ENCODE measurements at regions not wholly inside any gene's neighbourhood (a gene's known extent, or its start where the extent isn't known, plus 50 kb on each side); places are given as distances from the start of the nearest gene placed in this dataset.
"Not testable (repeated sequence)": the region's sequence is repeated elsewhere in the genome, so short reads cannot be mapped to it uniquely, and the experiment has no call there.

DNA sequence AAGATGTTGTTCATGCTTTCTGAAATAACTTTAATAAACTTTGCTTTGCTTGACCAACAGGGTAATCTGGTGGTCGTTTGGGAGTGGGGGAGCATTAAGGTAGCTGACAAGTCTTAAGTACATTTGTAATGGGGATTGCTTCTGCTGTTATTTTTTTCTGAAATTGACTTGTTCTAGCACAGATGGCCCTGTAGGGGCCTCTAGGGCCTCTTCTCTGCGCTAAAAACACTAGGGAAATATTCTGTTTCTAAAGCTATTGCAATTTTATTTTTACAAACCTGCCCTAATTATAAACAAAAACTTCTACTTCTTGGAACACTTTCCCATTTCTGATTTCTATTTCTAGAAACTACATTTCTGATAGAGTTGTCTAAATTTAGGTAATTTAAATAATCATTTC, 191.3 kb upstream of the KCNJ3 start:
- Histone ChIP-seq H3K36me3 (ENCODE audit: control insufficient read depth, insufficient read depth, low read length) (no peaks in the 10 kb centered on the region), H3K9ac (ENCODE audit: low read depth, low read length) (no peak overlapping the region), H3K4me1 (ENCODE audit: control insufficient read depth, insufficient read depth, low read length) (no peaks in the 10 kb centered on the region), H3K4me3 (ENCODE audit: low read depth, low read length) (no peak overlapping the region), H3K9me3 (ENCODE audit: control insufficient read depth, insufficient read depth, low read length) (no peaks in the 10 kb centered on the region), H3K27me3 (ENCODE audit: control insufficient read depth, insufficient read depth, low read length) (no peaks in the 10 kb centered on the region)

DNA sequence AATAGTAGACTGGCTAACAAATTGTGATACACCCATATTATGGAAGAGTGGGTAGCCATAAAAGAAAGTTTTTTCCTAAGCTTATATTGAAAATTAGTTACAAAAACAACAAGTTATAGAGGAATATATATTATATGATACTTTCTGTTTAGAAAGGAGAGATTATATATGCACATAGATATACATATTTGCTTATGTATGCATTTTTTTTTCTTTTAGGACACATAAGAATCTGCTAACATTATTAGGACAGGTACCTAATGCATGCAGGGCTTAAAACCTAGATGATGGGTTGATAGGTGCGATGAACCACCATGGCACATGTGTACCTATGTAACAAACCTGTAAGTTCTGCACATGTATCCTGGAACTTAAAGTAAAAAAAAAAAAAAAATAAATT, 179.6 kb upstream of the KCNJ3 start:
- H3K36me3 ChIP-seq (ENCODE audit: control insufficient read depth, insufficient read depth, low read length), result no peaks in the 10 kb centered on the region
- H3K9ac ChIP-seq (ENCODE audit: low read depth, low read length), result no peak overlapping the region
- no peaks in the 10 kb centered on the region for H3K9me3 ChIP-seq (ENCODE audit: control insufficient read depth, insufficient read depth, low read length)
- no peaks in the 10 kb centered on the region for H3K27me3 ChIP-seq (ENCODE audit: control insufficient read depth, insufficient read depth, low read length)
- H3K4me3 ChIP-seq (ENCODE audit: low read depth, low read length), result no peak overlapping the region
- no peaks in the 10 kb centered on the region for H3K4me1 ChIP-seq (ENCODE audit: control insufficient read depth, insufficient read depth, low read length)

DNA sequence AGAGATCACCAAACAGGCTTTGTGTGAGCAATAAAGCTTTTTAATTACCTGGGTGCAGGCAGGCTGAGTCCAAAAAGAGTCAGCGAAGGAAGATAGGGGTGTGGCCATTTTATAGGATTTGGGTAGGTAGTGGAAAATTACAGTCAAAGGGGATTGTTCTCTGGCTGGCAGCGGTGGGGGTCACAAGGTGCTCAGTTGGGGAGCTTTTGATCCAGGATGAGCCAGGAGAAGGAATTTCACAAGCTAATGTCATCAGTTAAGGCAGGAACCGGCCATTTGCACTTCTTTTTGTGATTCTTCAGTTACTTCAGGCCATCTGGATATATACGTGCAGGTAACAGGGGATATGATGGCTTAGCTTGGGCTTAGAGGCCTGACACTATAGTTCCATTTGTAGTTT, 177.5 kb upstream of the KCNJ3 start:
- not testable (repeated sequence) for H3K27me3 ChIP-seq (ENCODE audit: control insufficient read depth, insufficient read depth, low read length); H3K36me3 ChIP-seq (ENCODE audit: control insufficient read depth, insufficient read depth, low read length)

DNA sequence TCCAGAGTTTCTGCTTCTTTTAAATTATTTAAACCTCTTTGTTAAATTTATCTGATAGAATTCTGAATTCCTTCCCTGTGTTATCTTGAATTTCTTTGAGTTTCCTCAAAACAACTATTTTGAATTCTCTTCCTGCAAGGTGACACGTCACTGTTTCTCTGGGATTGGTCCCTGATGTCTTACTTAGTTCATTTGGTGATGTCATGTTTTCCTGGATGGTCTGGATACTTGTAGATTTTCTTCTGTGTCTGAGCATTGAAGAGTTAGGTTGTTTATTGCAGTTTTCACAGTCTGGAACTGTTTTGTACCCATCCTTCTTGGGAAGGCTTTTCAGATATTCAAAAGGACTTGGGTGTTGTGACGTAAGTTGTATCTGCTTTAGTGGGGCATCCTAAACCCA, 172.3 kb upstream of the KCNJ3 start:
- Histone ChIP-seq H3K27me3 (ENCODE audit: control insufficient read depth, insufficient read depth, low read length) (no peaks in the 10 kb centered on the region), H3K4me3 (ENCODE audit: low read depth, low read length) (no peak overlapping the region), H3K9ac (ENCODE audit: low read depth, low read length) (no peak overlapping the region), H3K4me1 (ENCODE audit: control insufficient read depth, insufficient read depth, low read length) (no peaks in the 10 kb centered on the region), H3K9me3 (ENCODE audit: control insufficient read depth, insufficient read depth, low read length) (no peaks in the 10 kb centered on the region), H3K36me3 (ENCODE audit: control insufficient read depth, insufficient read depth, low read length) (no peaks in the 10 kb centered on the region)

More for the DNA sequence above, 177.5 kb upstream of the KCNJ3 start:
- not testable (repeated sequence) for H3K4me3 ChIP-seq (ENCODE audit: low read depth, low read length); H3K9ac ChIP-seq (ENCODE audit: low read depth, low read length); H3K9me3 ChIP-seq (ENCODE audit: control insufficient read depth, insufficient read depth, low read length); H3K4me1 ChIP-seq (ENCODE audit: control insufficient read depth, insufficient read depth, low read length)

DNA sequence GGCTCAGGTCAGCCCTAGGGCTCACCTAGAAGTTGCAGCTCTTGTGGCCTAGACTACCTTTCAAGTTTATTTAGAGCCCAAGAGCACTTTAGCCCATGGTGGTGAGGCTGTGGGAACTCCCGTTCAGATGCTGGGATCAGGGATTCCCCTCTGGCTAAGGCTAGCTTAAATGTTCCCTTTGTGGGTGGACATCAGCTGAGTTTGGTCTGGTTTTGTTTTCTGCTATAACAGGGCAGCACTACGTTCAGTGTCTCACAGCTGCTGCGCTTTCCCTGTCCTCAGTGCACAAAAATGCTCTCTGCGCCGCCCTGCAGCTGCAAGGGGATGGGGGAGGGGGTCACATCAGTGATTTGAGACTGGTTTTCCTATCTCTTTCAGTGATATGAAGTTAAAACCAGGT, 170.5 kb upstream of the KCNJ3 start:
- Histone ChIP-seq H3K9me3 (ENCODE audit: control insufficient read depth, insufficient read depth, low read length) (no peaks in the 10 kb centered on the region), H3K36me3 (ENCODE audit: control insufficient read depth, insufficient read depth, low read length) (no peaks in the 10 kb centered on the region), H3K9ac (ENCODE audit: low read depth, low read length) (no peak overlapping the region), H3K27me3 (ENCODE audit: control insufficient read depth, insufficient read depth, low read length) (no peaks in the 10 kb centered on the region), H3K4me3 (ENCODE audit: low read depth, low read length) (no peak overlapping the region), H3K4me1 (ENCODE audit: control insufficient read depth, insufficient read depth, low read length) (peaks cover 3% of the 10 kb centered on the region)

DNA sequence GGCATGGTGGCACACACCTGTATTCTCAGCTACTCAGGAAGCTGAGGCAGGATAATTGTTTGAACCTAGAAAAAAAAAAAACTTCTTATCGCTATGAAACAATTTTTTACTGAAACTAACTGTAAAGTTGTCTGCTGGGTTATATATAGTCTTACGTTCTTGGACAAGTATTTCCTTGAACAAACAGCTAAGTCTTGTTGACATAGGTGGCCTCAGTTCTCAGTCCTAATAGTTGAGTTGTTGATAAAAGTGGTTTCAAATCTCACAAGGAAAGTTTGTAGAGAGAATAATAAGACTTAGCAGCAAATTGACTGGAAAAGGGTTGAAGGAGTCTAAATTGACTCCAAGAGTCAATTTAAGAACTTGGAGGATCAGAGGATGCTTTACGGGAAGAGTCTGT, 166.5 kb upstream of the KCNJ3 start:
- Histone ChIP-seq H3K4me3 (ENCODE audit: low read depth, low read length) (no peak overlapping the region), H3K36me3 (ENCODE audit: control insufficient read depth, insufficient read depth, low read length) (no peaks in the 10 kb centered on the region), H3K27me3 (ENCODE audit: control insufficient read depth, insufficient read depth, low read length) (no peaks in the 10 kb centered on the region), H3K4me1 (ENCODE audit: control insufficient read depth, insufficient read depth, low read length) (peaks cover 7% of the 10 kb centered on the region), H3K9me3 (ENCODE audit: control insufficient read depth, insufficient read depth, low read length) (no peaks in the 10 kb centered on the region), H3K9ac (ENCODE audit: low read depth, low read length) (no peak overlapping the region)

DNA sequence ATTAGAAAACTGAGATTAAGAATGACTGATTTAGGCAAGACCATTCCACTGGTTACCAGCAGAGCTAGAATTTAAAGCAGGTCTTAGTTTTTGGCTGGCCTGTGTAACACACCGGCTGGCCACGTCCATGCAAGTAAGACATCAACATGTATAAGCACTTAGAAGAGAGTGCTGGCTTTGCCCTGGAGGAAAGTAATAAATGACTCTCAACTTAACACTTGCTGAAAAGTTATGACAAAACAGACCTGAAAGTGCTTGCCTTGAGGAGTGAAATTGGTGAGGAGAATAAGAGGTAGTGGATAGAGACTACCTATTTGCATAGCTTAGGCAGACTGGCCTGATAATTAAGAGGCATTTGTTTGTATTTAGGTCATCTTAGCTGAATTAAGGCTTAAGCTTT, 165.7 kb upstream of the KCNJ3 start:
- no peaks in the 10 kb centered on the region for H3K9me3 ChIP-seq (ENCODE audit: control insufficient read depth, insufficient read depth, low read length)
- peaks cover 7% of the 10 kb centered on the region for H3K4me1 ChIP-seq (ENCODE audit: control insufficient read depth, insufficient read depth, low read length)
- no peaks in the 10 kb centered on the region for H3K36me3 ChIP-seq (ENCODE audit: control insufficient read depth, insufficient read depth, low read length)
- no peak overlapping the region for H3K4me3 ChIP-seq (ENCODE audit: low read depth, low read length)
- no peak overlapping the region for H3K9ac ChIP-seq (ENCODE audit: low read depth, low read length)
- H3K27me3 ChIP-seq (ENCODE audit: control insufficient read depth, insufficient read depth, low read length), result no peaks in the 10 kb centered on the region

DNA sequence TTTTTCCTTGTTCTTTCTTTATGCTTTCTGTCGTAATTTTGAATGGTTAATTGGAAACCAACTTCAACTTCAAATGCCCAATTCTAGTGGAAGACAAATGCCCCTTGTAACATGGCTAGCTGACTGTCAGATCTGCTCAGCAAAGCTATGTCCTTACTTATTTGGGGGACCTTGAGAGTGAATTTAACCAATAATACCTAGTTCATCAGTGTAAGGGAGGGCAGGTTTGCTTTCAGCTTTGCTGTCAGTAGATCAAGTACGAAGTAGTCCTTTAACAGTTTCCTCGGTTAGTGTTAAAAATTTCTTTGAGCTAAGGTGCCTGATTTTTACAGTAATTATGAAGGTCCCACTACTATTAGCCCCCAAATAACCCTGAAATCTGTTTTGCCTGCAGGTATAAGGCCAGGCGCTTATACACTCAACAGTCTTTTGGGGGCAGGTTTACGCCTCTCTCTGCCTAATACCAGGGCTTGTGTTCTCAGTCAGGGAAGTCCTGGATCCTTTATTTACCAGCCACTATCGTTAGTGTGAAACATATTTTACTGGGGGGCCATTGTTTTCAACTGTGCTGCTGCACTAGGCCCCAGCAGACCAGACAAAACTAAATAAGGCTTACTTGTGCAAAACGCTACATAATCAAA, 165.1 kb upstream of the KCNJ3 start:
- no peaks in the 10 kb centered on the region for H3K9me3 ChIP-seq (ENCODE audit: control insufficient read depth, insufficient read depth, low read length)
- H3K9ac ChIP-seq (ENCODE audit: low read depth, low read length), result no peak overlapping the region
- H3K27me3 ChIP-seq (ENCODE audit: control insufficient read depth, insufficient read depth, low read length), result no peaks in the 10 kb centered on the region
- no peak overlapping the region for H3K4me3 ChIP-seq (ENCODE audit: low read depth, low read length)
- peaks cover 7% of the 10 kb centered on the region for H3K4me1 ChIP-seq (ENCODE audit: control insufficient read depth, insufficient read depth, low read length)
- H3K36me3 ChIP-seq (ENCODE audit: control insufficient read depth, insufficient read depth, low read length), result no peaks in the 10 kb centered on the region

DNA sequence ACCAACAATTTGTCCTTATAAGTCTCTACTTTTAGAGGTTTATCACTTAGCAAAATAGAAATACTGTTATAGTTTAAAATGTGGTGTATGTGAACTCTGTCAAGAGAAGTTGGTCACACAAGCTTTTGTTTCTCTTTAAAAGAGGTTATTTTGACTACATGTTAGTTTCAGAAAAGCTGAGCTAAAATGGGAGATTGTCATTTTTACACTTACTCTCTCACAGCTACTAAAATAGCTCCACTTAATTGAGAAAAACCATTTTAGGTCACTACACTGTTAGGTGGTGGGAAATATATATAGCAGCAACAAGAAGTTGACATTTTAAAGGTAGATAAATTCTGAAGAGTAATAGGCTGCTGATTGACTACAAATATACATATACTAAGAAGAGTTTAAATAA, 161.5 kb upstream of the KCNJ3 start:
- Histone ChIP-seq H3K4me1 (ENCODE audit: control insufficient read depth, insufficient read depth, low read length) (peaks cover 7% of the 10 kb centered on the region), H3K4me3 (ENCODE audit: low read depth, low read length) (no peak overlapping the region), H3K9ac (ENCODE audit: low read depth, low read length) (no peak overlapping the region), H3K27me3 (ENCODE audit: control insufficient read depth, insufficient read depth, low read length) (no peaks in the 10 kb centered on the region), H3K36me3 (ENCODE audit: control insufficient read depth, insufficient read depth, low read length) (no peaks in the 10 kb centered on the region), H3K9me3 (ENCODE audit: control insufficient read depth, insufficient read depth, low read length) (no peaks in the 10 kb centered on the region)

DNA sequence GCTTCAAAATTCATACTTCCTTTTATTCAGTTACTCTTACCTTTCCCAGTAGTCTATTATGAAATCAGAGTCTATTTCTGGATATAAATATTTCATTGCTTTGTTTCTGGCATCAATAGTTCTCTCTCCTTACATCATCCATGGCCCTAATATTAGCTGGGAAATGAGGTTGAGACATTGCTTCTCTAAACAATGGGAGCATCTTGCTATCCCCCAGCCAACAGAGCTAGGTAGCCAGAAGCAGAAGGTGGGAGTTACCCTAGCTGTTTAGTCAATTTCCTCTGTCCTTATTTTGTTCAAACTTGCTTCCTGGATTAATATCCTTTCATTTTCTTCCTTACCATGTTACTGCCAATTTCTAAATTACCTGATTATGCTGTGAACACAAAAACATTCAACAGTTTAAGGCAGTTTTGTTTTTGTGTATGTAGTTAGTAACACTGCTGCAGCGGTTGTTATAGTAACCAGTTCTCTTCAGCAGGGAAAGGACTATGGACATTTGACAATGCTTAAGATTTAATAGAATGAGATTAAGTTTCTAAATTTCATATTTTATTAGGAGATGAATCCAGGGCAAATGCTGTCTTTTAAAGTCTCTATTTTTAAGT, 160.5 kb upstream of the KCNJ3 start:
- no peak overlapping the region for H3K4me3 ChIP-seq (ENCODE audit: low read depth, low read length)
- H3K36me3 ChIP-seq (ENCODE audit: control insufficient read depth, insufficient read depth, low read length), result no peaks in the 10 kb centered on the region
- H3K4me1 ChIP-seq (ENCODE audit: control insufficient read depth, insufficient read depth, low read length), result peaks cover 4% of the 10 kb centered on the region
- no peaks in the 10 kb centered on the region for H3K27me3 ChIP-seq (ENCODE audit: control insufficient read depth, insufficient read depth, low read length)
- H3K9me3 ChIP-seq (ENCODE audit: control insufficient read depth, insufficient read depth, low read length), result no peaks in the 10 kb centered on the region
- H3K9ac ChIP-seq (ENCODE audit: low read depth, low read length), result no peak overlapping the region

DNA sequence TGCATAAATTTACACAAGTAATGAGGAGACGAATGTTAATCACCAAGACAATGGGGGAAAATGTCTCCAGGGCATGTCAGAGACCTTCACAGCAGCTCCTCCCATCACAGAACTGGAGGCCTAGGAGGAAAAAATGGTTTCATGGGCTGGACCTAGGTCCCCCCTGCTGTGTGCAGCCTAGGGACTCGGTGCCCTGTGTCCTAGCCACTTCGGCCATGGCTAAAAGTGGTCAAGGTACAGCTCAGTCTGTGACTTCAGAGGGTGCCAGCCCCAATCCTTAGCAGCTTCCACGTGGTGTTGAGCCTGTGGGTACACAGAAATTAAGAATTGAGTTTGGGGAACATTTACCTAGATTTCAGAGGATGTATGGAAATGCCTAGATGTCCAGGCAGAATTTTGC, 152.2 kb upstream of the KCNJ3 start:
- no peaks in the 10 kb centered on the region for H3K4me1 ChIP-seq (ENCODE audit: control insufficient read depth, insufficient read depth, low read length)
- H3K27me3 ChIP-seq (ENCODE audit: control insufficient read depth, insufficient read depth, low read length), result no peaks in the 10 kb centered on the region
- H3K9me3 ChIP-seq (ENCODE audit: control insufficient read depth, insufficient read depth, low read length), result peaks cover 10% of the 10 kb centered on the region
- H3K9ac ChIP-seq (ENCODE audit: low read depth, low read length), result no peak overlapping the region
- H3K4me3 ChIP-seq (ENCODE audit: low read depth, low read length), result no peak overlapping the region
- no peaks in the 10 kb centered on the region for H3K36me3 ChIP-seq (ENCODE audit: control insufficient read depth, insufficient read depth, low read length)

DNA sequence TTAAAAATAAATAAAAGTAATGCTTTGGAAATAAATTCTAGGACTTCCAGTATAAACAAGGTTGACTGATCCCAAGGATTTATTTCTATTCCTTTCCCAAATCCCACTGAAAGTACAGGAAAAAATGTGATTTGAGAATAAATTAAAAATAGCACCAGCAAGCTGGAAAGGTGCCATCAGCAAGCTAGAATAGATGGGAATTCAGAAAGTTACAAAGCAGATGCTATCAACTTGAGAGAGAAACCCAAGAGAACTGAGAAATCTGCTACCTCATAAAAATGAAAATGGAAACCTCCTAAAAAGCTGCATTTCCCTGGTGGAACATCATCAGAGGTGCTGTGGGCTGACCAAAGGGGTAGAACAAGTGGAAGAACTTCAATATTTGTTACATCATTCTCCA, 148.6 kb upstream of the KCNJ3 start:
- Histone ChIP-seq H3K9me3 (ENCODE audit: control insufficient read depth, insufficient read depth, low read length) (peaks cover 10% of the 10 kb centered on the region), H3K27me3 (ENCODE audit: control insufficient read depth, insufficient read depth, low read length) (no peaks in the 10 kb centered on the region), H3K4me1 (ENCODE audit: control insufficient read depth, insufficient read depth, low read length) (no peaks in the 10 kb centered on the region), H3K9ac (ENCODE audit: low read depth, low read length) (no peak overlapping the region), H3K36me3 (ENCODE audit: control insufficient read depth, insufficient read depth, low read length) (no peaks in the 10 kb centered on the region), H3K4me3 (ENCODE audit: low read depth, low read length) (no peak overlapping the region)

All from iPS-15b (cell line).